GM12878 (cell line): ENCODE measurements at regions not wholly inside any gene's neighbourhood (a gene's known extent, or its start where the extent isn't known, plus 50 kb on each side); places are given as distances from the start of the nearest gene placed in this dataset.

Experiments
- ATAC-seq: fragments of 200-7000 bp; cut with Tn5 transposase; 3 replicates; pipeline ENCODE4 v1.9.1; 2020; ENCODE audit warnings: mild to moderate bottlenecking, moderate library complexity
- BruUV-seq: library from RNA; stranded (reverse); fragments of 400-500 nt; replicated peaks from 2 replicates; lab custom pipeline; 2021; lab: Mats Ljungman, UMichigan
- CTCF ChIA-PET: fragments of 300-600 bp; sonication (Branson Sonifier 250); formaldehyde crosslinking; extraction: SDS; loops from one replicate; lab custom pipeline; 2021; ENCODE audit warnings: inconsistent platforms; lab: Yijun Ruan, JAX
- POLR2A ChIA-PET: fragments of 350-600 bp; formaldehyde crosslinking; extraction: SDS; loops from one replicate; lab custom pipeline; 2021; ENCODE audit warnings: inconsistent platforms; lab: Charles Lee
- RAD21 ChIA-PET: fragments of 300-600 bp; sonication (Branson Sonifier 250); formaldehyde crosslinking; loops from one replicate; lab custom pipeline; 2023; ENCODE audit warnings: antibody characterized with exemption; ENCODE audit not compliant: unreplicated experiment; lab: Charles Lee
- SMC1A ChIA-PET: fragments of 300-600 bp; sonication (Branson Sonifier 250); formaldehyde crosslinking; loops from one replicate; lab custom pipeline; 2023; ENCODE audit not compliant: unreplicated experiment, uncharacterized antibody; lab: Charles Lee
- DNase-seq: peaks from one replicate; pipeline ENCODE4 v3.0.0-alpha.2; 2011; ENCODE audit warnings: low read depth, low spot score
- FAIRE-seq: peaks from 3 replicates; lab custom pipeline; 2011; peaks lifted over from hg19 to GRCh38; lab: Jason Lieb, UNC
- H2AFZ ChIP-seq: 2 replicates; pipeline ENCODE4 v1.6.0; 2011; ENCODE audit warnings: low read depth, low read length, control low read depth; ENCODE audit not compliant: control insufficient read depth
- H3K27ac ChIP-seq: 2 replicates; pipeline ENCODE4 v1.5.1; 2011; ENCODE audit warnings: control low read depth; ENCODE audit not compliant: control insufficient read depth, insufficient read depth
- H3K27me3 ChIP-seq, 2 experiments: replicated peaks in 1 of 2; 2 replicates each; pipeline versions ENCODE4 v1.6.0 to v1.6.1; 2011; ENCODE audit warnings: low read length in 1 of 2; ENCODE audit not compliant: control insufficient read depth in 2 of 2, insufficient read depth in 2 of 2
- H3K36me3 ChIP-seq, 2 experiments: 2 replicates each; pipeline ENCODE4 v1.5.1; 2011; ENCODE audit warnings: low read length in 1 of 2; ENCODE audit not compliant: control insufficient read depth in 2 of 2, insufficient read depth in 2 of 2
- H3K4me1 ChIP-seq: 2 replicates; pipeline ENCODE4 v1.6.1; 2011; ENCODE audit warnings: mild to moderate bottlenecking, low read length, moderate library complexity, mixed read lengths; ENCODE audit not compliant: control insufficient read depth, insufficient read depth
- H3K4me2 ChIP-seq: 2 replicates; pipeline ENCODE4 v1.6.0; 2011; ENCODE audit warnings: control low read depth; ENCODE audit not compliant: control insufficient read depth, insufficient read depth
- H3K4me3 ChIP-seq: fragments of 200-600 bp; sonication (generic); 2 replicates; pipeline ENCODE4 v1.5.1; 2016
- H3K79me2 ChIP-seq: 2 replicates; pipeline ENCODE4 v1.6.0; 2011; ENCODE audit warnings: low read length; ENCODE audit not compliant: control insufficient read depth, insufficient read depth
- H3K9ac ChIP-seq: 2 replicates; pipeline ENCODE4 v1.8.0; 2011; ENCODE audit warnings: low read length, control low read depth, mixed read lengths; ENCODE audit not compliant: control insufficient read depth, insufficient read depth
- H3K9me3 ChIP-seq: replicated peaks from 3 replicates; pipeline ENCODE4 v1.5.1; 2011; ENCODE audit warnings: mild to moderate bottlenecking, low read length; ENCODE audit not compliant: control insufficient read depth, insufficient read depth
- H4K20me1 ChIP-seq: 2 replicates; pipeline ENCODE4 v1.6.0; 2011; ENCODE audit not compliant: control insufficient read depth, insufficient read depth
- CHD4 ChIP-seq: fragments of 200-600 bp; sonication (generic); IDR thresholded peaks from 2 replicates; pipeline ENCODE4 v1.6.1; 2016; ENCODE audit warnings: mild to moderate bottlenecking
- FOXK2 ChIP-seq: fragments of 450-650 bp; IDR thresholded peaks from 2 replicates; pipeline ENCODE4 v1.6.1; 2017; ENCODE audit warnings: mild to moderate bottlenecking, moderate library complexity
- FOXM1 ChIP-seq: IDR thresholded peaks from 2 replicates; pipeline ENCODE4 v1.6.1; 2012; ENCODE audit warnings: low read depth, mild to moderate bottlenecking, inconsistent platforms, low read length, moderate library complexity
- GATAD2B ChIP-seq: fragments of 450-650 bp; conservative IDR thresholded peaks from 2 replicates; pipeline ENCODE4 v1.6.1; 2017; ENCODE audit warnings: low read depth, mild to moderate bottlenecking, moderate library complexity
- KDM1A ChIP-seq: fragments of 200-600 bp; sonication (generic); IDR thresholded peaks from 2 replicates; pipeline ENCODE4 v1.6.1; 2016; ENCODE audit warnings: borderline replicate concordance
- MXI1 ChIP-seq: fragments of 150-350 bp; IDR thresholded peaks from 2 replicates; pipeline ENCODE4 v1.6.1; 2011; ENCODE audit warnings: low read depth, mild to moderate bottlenecking, inconsistent platforms, low read length, improper control_type of control experiment
- PAX5 ChIP-seq: IDR thresholded peaks from 2 replicates; pipeline ENCODE4 v1.6.1; 2011; ENCODE audit warnings: low read depth, low read length, borderline replicate concordance
- RB1 ChIP-seq: fragments of 450-650 bp; formaldehyde crosslinking; IDR thresholded peaks from 2 replicates; pipeline ENCODE4 v1.6.1; 2017; ENCODE audit warnings: mild to moderate bottlenecking, borderline replicate concordance
- RUNX3 ChIP-seq: IDR thresholded peaks from 2 replicates; pipeline ENCODE4 v1.6.1; 2012; ENCODE audit warnings: low read length, inconsistent platforms
- SIN3A ChIP-seq: IDR thresholded peaks from 2 replicates; pipeline ENCODE4 v1.6.1; 2012; ENCODE audit warnings: low read depth, low read length, improper control_type of control experiment
- SMARCA5 ChIP-seq: fragments of 450-650 bp; IDR thresholded peaks from 2 replicates; pipeline ENCODE4 v1.6.1; 2017; ENCODE audit warnings: mild to moderate bottlenecking
- SRF ChIP-seq, 2 experiments: IDR thresholded peaks; 2 replicates each; pipeline ENCODE4 v1.6.1; 2011; ENCODE audit warnings: low read depth in 2 of 2, low read length in 2 of 2, mild to moderate bottlenecking in 1 of 2, moderate library complexity in 1 of 2
- STAT3 ChIP-seq: IDR thresholded peaks from 2 replicates; pipeline ENCODE4 v1.6.1; 2011; ENCODE audit warnings: low read depth, low read length, improper control_type of control experiment
- WRNIP1 ChIP-seq: IDR thresholded peaks from 2 replicates; pipeline ENCODE4 v1.6.1; 2011; ENCODE audit warnings: low read depth, low read length, improper control_type of control experiment, borderline replicate concordance
- YBX1 ChIP-seq: fragments of 450-650 bp; IDR thresholded peaks from 2 replicates; pipeline ENCODE4 v1.6.1; 2016; ENCODE audit warnings: antibody characterized with exemption
- ZBTB4 ChIP-seq: fragments of 450-650 bp; formaldehyde crosslinking; IDR thresholded peaks from 2 replicates; pipeline ENCODE4 v1.4.0; 2022; ENCODE audit warnings: mild to moderate bottlenecking, moderate library complexity
- ZNF217 ChIP-seq: fragments of 450-650 bp; IDR thresholded peaks from 2 replicates; pipeline ENCODE4 v1.6.1; 2017; ENCODE audit warnings: antibody characterized with exemption, mild to moderate bottlenecking
- WGBS: methylation state at CpG from one replicate; pipeline ENCODE4 v1.1.6; 2016; ENCODE audit warnings: low lambda C conversion rate; ENCODE audit not compliant: insufficient replicate concordance, insufficient coverage; ENCODE audit errors: missing lambda C conversion rate; 5-methylcytosine and 5-hydroxymethylcytosine counted together
- in situ Hi-C: fragments of 300-500 bp; cut with MboI; formaldehyde crosslinking; loops from 9 replicates; pipeline ENCODE4 v1.14.3; 2018; ENCODE audit warnings: mixed read lengths
- intact Hi-C: fragments of 100-400 bp; cut with micrococcal nuclease; formaldehyde crosslinking; loops from one replicate; pipeline ENCODE4 v1.14.2; 2022; ENCODE audit not compliant: unreplicated experiment

GRCh38 chr6:110527516-110527915, 51.1 kb upstream of the SLC22A16 start:
- no TSS peak for BruUV-seq
- intact Hi-C loops, result loop anchor here (5.0 kb wide), 1 partner anchor 350 kb away; no protein-coding TSS in a partner anchor

More at GRCh38 chr6:110527516-110527915, 51.1 kb upstream of the SLC22A16 start:
- Histone ChIP-seq H4K20me1 (no peaks in the 10 kb centered on the region), H3K9me3 (no peaks in the 10 kb centered on the region; the same call in 2 of the 3 replicates), H3K4me2 (no peak overlapping the region), H2AFZ (no peak overlapping the region), H3K4me1 (no peaks in the 10 kb centered on the region), H3K27me3 (peaks cover 0 to 1% of the 10 kb centered on the region in 2 experiments; a peak in 2 of 4 replicates), H3K79me2 (no peaks in the 10 kb centered on the region), H3K4me3 (no peak overlapping the region), H3K36me3 (no peaks in the 10 kb centered on the region), H3K9ac (no peak overlapping the region), H3K27ac (no peak overlapping the region)
- in situ Hi-C loops, result loop anchor here (5.0 kb wide), 1 partner anchor 685 kb away; no protein-coding TSS in a partner anchor
- ChIA-PET POLR2A (no interaction called here), SMC1A (interaction anchor here (0.6 to 3.4 kb wide), 11 partner anchors 9 to 499 kb away, joined by 3 to 24 read pairs (median 4); no protein-coding TSS in a partner anchor), RAD21 (interaction anchor here (0.7 to 3.3 kb wide), 7 partner anchors 63 to 428 kb away, joined by 3 to 27 read pairs (median 4); no protein-coding TSS in a partner anchor), CTCF (interaction anchor here (0.6 to 3.2 kb wide), 19 partner anchors 16 to 1382 kb away, joined by 3 to 28 read pairs (median 3); no protein-coding TSS in a partner anchor)
- FAIRE-seq (no peak), ATAC-seq (no peak), DNase-seq (no peak)
- 67% methylated on average over 4 of the region's 4 CpGs for WGBS
- TF ChIP-seq ZBTB4 (CRISPR knock-in tag) (no peak), SIN3A (no peak), CHD4 (no peak), RB1 (no peak), FOXM1 (no peak), GATAD2B (no peak), SMARCA5 (no peak), KDM1A (no peak), ZNF217 (no peak), WRNIP1 (no peak), YBX1 (no peak), FOXK2 (no peak), MXI1 (no peak), PAX5 (no peak), STAT3 (no peak), SRF (IDR thresholded peaks at IDR 0.05; ENCODE audit: low read depth in 2 of 2, low read length in 2 of 2) (no peak), RUNX3 (no peak)
- TF ChIP-seq, all 136 proteins: peak for 0
